ENCODE measurements at regions not wholly inside any gene's neighbourhood (a gene's known extent, or its start where the extent isn't known, plus 50 kb on each side); places are given as distances from the start of the nearest gene placed in this dataset.

GRCh38 chr9:82255481-82256176 is 267.1 kb downstream of the SPATA31D1 start:
- no peak overlapping the region for H3K27ac ChIP-seq (ENCODE audit: low read depth, low read length, severe bottlenecking)
- no peak overlapping the region for H3K4me3 ChIP-seq (ENCODE audit: extremely low read depth, insufficient read depth, low read length, poor library complexity, severe bottlenecking)
- H3K4me1 ChIP-seq (ENCODE audit: control insufficient read depth, insufficient read depth, low read length, poor library complexity, severe bottlenecking): no peaks in the 10 kb centered on the region
- no peaks in the 10 kb centered on the region for H3K36me3 ChIP-seq (ENCODE audit: control insufficient read depth, insufficient read depth, low read length)
- 85 to 91% methylated on average over 4 of the region's 10 CpGs for WGBS, 2 experiments (ENCODE audit: insufficient coverage in 2 of 2)
- H3K9me3 ChIP-seq (ENCODE audit: control insufficient read depth, low read length): no peaks in the 10 kb centered on the region

GRCh38 chr9:82260691-82261090 is 272.1 kb downstream of the SPATA31D1 start:
- Histone ChIP-seq H3K4me1 (ENCODE audit: control insufficient read depth, insufficient read depth, low read length, poor library complexity, severe bottlenecking) (no peaks in the 10 kb centered on the region), H3K4me3 (ENCODE audit: extremely low read depth, insufficient read depth, low read length, poor library complexity, severe bottlenecking) (no peak overlapping the region), H3K27ac (ENCODE audit: low read depth, low read length, severe bottlenecking) (no peak overlapping the region), H3K9me3 (ENCODE audit: control insufficient read depth, low read length) (no peaks in the 10 kb centered on the region), H3K36me3 (ENCODE audit: control insufficient read depth, insufficient read depth, low read length) (no peaks in the 10 kb centered on the region)
- WGBS, 2 experiments (ENCODE audit: insufficient coverage in 2 of 2): no CpG with 5 or more reads among the region's 2 CpGs

- no CpG with 5 or more reads among the region's 1 CpG for WGBS, 2 experiments (ENCODE audit: insufficient coverage in 2 of 2)
- Histone ChIP-seq H3K4me1 (ENCODE audit: control insufficient read depth, insufficient read depth, low read length, poor library complexity, severe bottlenecking) (no peaks in the 10 kb centered on the region), H3K9me3 (ENCODE audit: control insufficient read depth, low read length) (no peaks in the 10 kb centered on the region), H3K4me3 (ENCODE audit: extremely low read depth, insufficient read depth, low read length, poor library complexity, severe bottlenecking) (no peak overlapping the region), H3K36me3 (ENCODE audit: control insufficient read depth, insufficient read depth, low read length) (no peaks in the 10 kb centered on the region), H3K27ac (ENCODE audit: low read depth, low read length, severe bottlenecking) (no peak overlapping the region)
Observed at GRCh38 chr9:82263619-82264018, 275.0 kb downstream of the SPATA31D1 start.

GRCh38 chr9:82271106-82271561 is 282.6 kb downstream of the SPATA31D1 start:
- no peak overlapping the region for H3K4me3 ChIP-seq (ENCODE audit: extremely low read depth, insufficient read depth, low read length, poor library complexity, severe bottlenecking)
- no peak overlapping the region for H3K27ac ChIP-seq (ENCODE audit: low read depth, low read length, severe bottlenecking)
- WGBS, 2 experiments (ENCODE audit: insufficient coverage in 2 of 2): no CpG with 5 or more reads among the region's 1 CpG
- H3K36me3 ChIP-seq (ENCODE audit: control insufficient read depth, insufficient read depth, low read length): no peaks in the 10 kb centered on the region
- H3K4me1 ChIP-seq (ENCODE audit: control insufficient read depth, insufficient read depth, low read length, poor library complexity, severe bottlenecking): peaks cover 4% of the 10 kb centered on the region
- H3K9me3 ChIP-seq (ENCODE audit: control insufficient read depth, low read length): no peaks in the 10 kb centered on the region

- peaks cover 4% of the 10 kb centered on the region for H3K4me1 ChIP-seq (ENCODE audit: control insufficient read depth, insufficient read depth, low read length, poor library complexity, severe bottlenecking)
- no CpG with 5 or more reads among the region's 1 CpG for WGBS, 2 experiments (ENCODE audit: insufficient coverage in 2 of 2)
- no peaks in the 10 kb centered on the region for H3K36me3 ChIP-seq (ENCODE audit: control insufficient read depth, insufficient read depth, low read length)
- H3K9me3 ChIP-seq (ENCODE audit: control insufficient read depth, low read length): no peaks in the 10 kb centered on the region
- no peak overlapping the region for H3K4me3 ChIP-seq (ENCODE audit: extremely low read depth, insufficient read depth, low read length, poor library complexity, severe bottlenecking)
- H3K27ac ChIP-seq (ENCODE audit: low read depth, low read length, severe bottlenecking): no peak overlapping the region
Observed at GRCh38 chr9:82273121-82273520, 284.5 kb downstream of the SPATA31D1 start.

- no peak overlapping the region for H3K4me3 ChIP-seq (ENCODE audit: extremely low read depth, insufficient read depth, low read length, poor library complexity, severe bottlenecking)
- H3K36me3 ChIP-seq (ENCODE audit: control insufficient read depth, insufficient read depth, low read length): no peaks in the 10 kb centered on the region
- no peak overlapping the region for H3K27ac ChIP-seq (ENCODE audit: low read depth, low read length, severe bottlenecking)
- no peaks in the 10 kb centered on the region for H3K9me3 ChIP-seq (ENCODE audit: control insufficient read depth, low read length)
- WGBS, 2 experiments (ENCODE audit: insufficient coverage in 2 of 2): 71 to 100% methylated on average over 1 to 2 of the region's 6 CpGs
- peaks cover 4% of the 10 kb centered on the region for H3K4me1 ChIP-seq (ENCODE audit: control insufficient read depth, insufficient read depth, low read length, poor library complexity, severe bottlenecking)
Observed at GRCh38 chr9:82275258-82275927, 286.8 kb downstream of the SPATA31D1 start.

GRCh38 chr9:82281066-82281465 is 292.5 kb downstream of the SPATA31D1 start:
- H3K4me3 ChIP-seq (ENCODE audit: extremely low read depth, insufficient read depth, low read length, poor library complexity, severe bottlenecking): no peak overlapping the region
- no peaks in the 10 kb centered on the region for H3K36me3 ChIP-seq (ENCODE audit: control insufficient read depth, insufficient read depth, low read length)
- no peaks in the 10 kb centered on the region for H3K9me3 ChIP-seq (ENCODE audit: control insufficient read depth, low read length)
- H3K27ac ChIP-seq (ENCODE audit: low read depth, low read length, severe bottlenecking): no peak overlapping the region
- H3K4me1 ChIP-seq (ENCODE audit: control insufficient read depth, insufficient read depth, low read length, poor library complexity, severe bottlenecking): no peaks in the 10 kb centered on the region

- Histone ChIP-seq H3K36me3 (ENCODE audit: control insufficient read depth, insufficient read depth, low read length) (no peaks in the 10 kb centered on the region), H3K4me1 (ENCODE audit: control insufficient read depth, insufficient read depth, low read length, poor library complexity, severe bottlenecking) (no peaks in the 10 kb centered on the region), H3K9me3 (ENCODE audit: control insufficient read depth, low read length) (no peaks in the 10 kb centered on the region), H3K27ac (ENCODE audit: low read depth, low read length, severe bottlenecking) (no peak overlapping the region), H3K4me3 (ENCODE audit: extremely low read depth, insufficient read depth, low read length, poor library complexity, severe bottlenecking) (no peak overlapping the region)
- 81 to 86% methylated on average over 2 to 3 of the region's 3 CpGs for WGBS, 2 experiments (ENCODE audit: insufficient coverage in 2 of 2)
Observed at GRCh38 chr9:82284758-82285157, 296.2 kb downstream of the SPATA31D1 start.

GRCh38 chr9:82295181-82295580 is 306.6 kb downstream of the SPATA31D1 start:
- H3K27ac ChIP-seq (ENCODE audit: low read depth, low read length, severe bottlenecking): no peak overlapping the region
- H3K36me3 ChIP-seq (ENCODE audit: control insufficient read depth, insufficient read depth, low read length): no peaks in the 10 kb centered on the region
- no peaks in the 10 kb centered on the region for H3K4me1 ChIP-seq (ENCODE audit: control insufficient read depth, insufficient read depth, low read length, poor library complexity, severe bottlenecking)
- no peaks in the 10 kb centered on the region for H3K9me3 ChIP-seq (ENCODE audit: control insufficient read depth, low read length)
- no peak overlapping the region for H3K4me3 ChIP-seq (ENCODE audit: extremely low read depth, insufficient read depth, low read length, poor library complexity, severe bottlenecking)
- no CpG with 5 or more reads among the region's 5 CpGs for WGBS, 2 experiments (ENCODE audit: insufficient coverage in 2 of 2)

GRCh38 chr9:82299870-82300269 is 311.3 kb downstream of the SPATA31D1 start:
- no peaks in the 10 kb centered on the region for H3K9me3 ChIP-seq (ENCODE audit: control insufficient read depth, low read length)
- H3K4me1 ChIP-seq (ENCODE audit: control insufficient read depth, insufficient read depth, low read length, poor library complexity, severe bottlenecking): no peaks in the 10 kb centered on the region
- no peaks in the 10 kb centered on the region for H3K36me3 ChIP-seq (ENCODE audit: control insufficient read depth, insufficient read depth, low read length)
- no peak overlapping the region for H3K4me3 ChIP-seq (ENCODE audit: extremely low read depth, insufficient read depth, low read length, poor library complexity, severe bottlenecking)
- H3K27ac ChIP-seq (ENCODE audit: low read depth, low read length, severe bottlenecking): no peak overlapping the region

GRCh38 chr9:82302968-82303655 is 314.5 kb downstream of the SPATA31D1 start:
- Histone ChIP-seq H3K36me3 (ENCODE audit: control insufficient read depth, insufficient read depth, low read length) (no peaks in the 10 kb centered on the region), H3K9me3 (ENCODE audit: control insufficient read depth, low read length) (no peaks in the 10 kb centered on the region), H3K27ac (ENCODE audit: low read depth, low read length, severe bottlenecking) (no peak overlapping the region), H3K4me1 (ENCODE audit: control insufficient read depth, insufficient read depth, low read length, poor library complexity, severe bottlenecking) (no peaks in the 10 kb centered on the region), H3K4me3 (ENCODE audit: extremely low read depth, insufficient read depth, low read length, poor library complexity, severe bottlenecking) (no peak overlapping the region)
- 91 to 93% methylated on average over 4 of the region's 5 CpGs for WGBS, 2 experiments (ENCODE audit: insufficient coverage in 2 of 2)

All from mesodermal cell (in vitro differentiated cells).